Endothelial cell (in vitro differentiated cells): ENCODE measurements at regions not wholly inside any gene's neighbourhood (a gene's known extent, or its start where the extent isn't known, plus 50 kb on each side); places are given as distances from the start of the nearest gene placed in this dataset.

ENCODE experiments used
- DNase-seq: peaks from one replicate; pipeline ENCODE4 v3.0.0; 2021; ENCODE audit warnings: low spot score
- H3K27ac Mint-ChIP-seq: one replicate; pipeline ENCODE4 v1.8.0; 2021; ENCODE audit warnings: mixed read lengths, inconsistent platforms; ENCODE audit not compliant: unreplicated experiment
- H3K27me3 Mint-ChIP-seq: one replicate; pipeline ENCODE4 v1.8.0; 2021; ENCODE audit warnings: mild to moderate bottlenecking, moderate library complexity, mixed read lengths, inconsistent platforms; ENCODE audit not compliant: unreplicated experiment
- H3K36me3 Mint-ChIP-seq: one replicate; pipeline ENCODE4 v1.8.0; 2021; ENCODE audit warnings: mild to moderate bottlenecking, low read depth, mixed read lengths, inconsistent platforms; ENCODE audit not compliant: unreplicated experiment
- H3K4me1 Mint-ChIP-seq: one replicate; pipeline ENCODE4 v1.8.0; 2021; ENCODE audit warnings: mild to moderate bottlenecking, mixed read lengths, inconsistent platforms; ENCODE audit not compliant: unreplicated experiment
- H3K4me3 Mint-ChIP-seq: one replicate; pipeline ENCODE4 v1.8.0; 2021; ENCODE audit warnings: mild to moderate bottlenecking, mixed read lengths, inconsistent platforms; ENCODE audit not compliant: unreplicated experiment
- H3K9me3 Mint-ChIP-seq: one replicate; pipeline ENCODE4 v1.8.0; 2021; ENCODE audit warnings: mixed read lengths, inconsistent platforms; ENCODE audit not compliant: unreplicated experiment
- CTCF ChIP-seq: fragments of 200-600 bp; sonication (generic); IDR thresholded peaks from one replicate; pipeline ENCODE4 v1.5.0; 2021; ENCODE audit warnings: antibody characterized with exemption; ENCODE audit not compliant: unreplicated experiment

- Mint-ChIP-seq H3K4me3 (no peak overlapping the region), H3K36me3 (no peaks in the 10 kb centered on the region), H3K4me1 (peaks cover 11% of the 10 kb centered on the region), H3K27me3 (no peaks in the 10 kb centered on the region), H3K9me3 (peaks cover 4% of the 10 kb centered on the region), H3K27ac (no peak overlapping the region)
- DNase-seq: no peak
- no peak for TF ChIP-seq CTCF
Observed at GRCh38 chr7:52758356-52758755, 277.1 kb upstream of the POM121L12 start.

- Mint-ChIP-seq H3K9me3 (no peaks in the 10 kb centered on the region), H3K4me3 (no peak overlapping the region), H3K36me3 (no peaks in the 10 kb centered on the region), H3K27ac (no peak overlapping the region), H3K4me1 (peaks cover 8% of the 10 kb centered on the region), H3K27me3 (no peaks in the 10 kb centered on the region)
- no peak for TF ChIP-seq CTCF
- no peak for DNase-seq
Observed at GRCh38 chr7:52753855-52754254, 281.6 kb upstream of the POM121L12 start.

GRCh38 chr7:52752891-52753290 is 282.5 kb upstream of the POM121L12 start:
- no peak for TF ChIP-seq CTCF
- DNase-seq: no peak
- Mint-ChIP-seq H3K4me1 (peaks cover 8% of the 10 kb centered on the region), H3K36me3 (no peaks in the 10 kb centered on the region), H3K27ac (no peak overlapping the region), H3K27me3 (no peaks in the 10 kb centered on the region), H3K4me3 (no peak overlapping the region), H3K9me3 (no peaks in the 10 kb centered on the region)

DNA sequence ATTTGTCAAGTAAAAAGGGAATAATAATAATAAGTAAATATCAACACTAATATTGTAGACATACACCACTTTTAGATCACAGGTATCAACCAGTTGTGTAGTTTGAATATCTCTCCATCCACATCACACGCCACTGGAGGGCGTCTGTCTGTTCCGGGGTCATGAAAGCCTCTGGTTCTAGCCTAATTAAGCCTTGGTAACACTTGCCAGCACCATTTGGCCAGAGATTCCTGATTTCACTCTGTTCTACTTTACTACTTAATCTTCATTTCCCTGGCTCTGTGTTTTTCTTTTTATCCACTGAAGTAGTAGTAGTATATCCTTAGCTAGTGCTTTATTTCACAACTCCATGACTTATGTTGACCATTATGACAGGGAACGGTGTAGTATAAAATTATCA is 285.6 kb upstream of the POM121L12 start:
- Mint-ChIP-seq H3K9me3 (no peaks in the 10 kb centered on the region), H3K27ac (no peak overlapping the region), H3K4me1 (no peaks in the 10 kb centered on the region), H3K36me3 (no peaks in the 10 kb centered on the region), H3K4me3 (no peak overlapping the region), H3K27me3 (no peaks in the 10 kb centered on the region)
- DNase-seq: peak; percentile 14
- no peak for TF ChIP-seq CTCF

GRCh38 chr7:52747817-52748216 is 287.6 kb upstream of the POM121L12 start:
- H3K4me1 Mint-ChIP-seq: no peaks in the 10 kb centered on the region
- TF ChIP-seq CTCF: no peak

More at GRCh38 chr7:52747817-52748216, 287.6 kb upstream of the POM121L12 start:
- no peak for DNase-seq
- Mint-ChIP-seq H3K36me3 (no peaks in the 10 kb centered on the region), H3K27me3 (no peaks in the 10 kb centered on the region), H3K27ac (no peak overlapping the region), H3K4me3 (no peak overlapping the region), H3K9me3 (no peaks in the 10 kb centered on the region)
